H1 (cell line): ENCODE measurements at regions not wholly inside any gene's neighbourhood (a gene's known extent, or its start where the extent isn't known, plus 50 kb on each side); places are given as distances from the start of the nearest gene placed in this dataset.
A peak's percentile ranks its signal among the peaks of the same experiment; 100 is the strongest.

Experiments used
- CTCF ChIA-PET: fragments of 300-600 bp; sonication (Branson Sonifier 250); formaldehyde crosslinking; loops from one replicate; lab custom pipeline; 2021; ENCODE audit not compliant: partially characterized antibody; lab: Charles Lee
- POLR2A ChIA-PET: fragments of 300-600 bp; sonication (Branson Sonifier 250); formaldehyde crosslinking; loops from one replicate; lab custom pipeline; 2021; ENCODE audit warnings: inconsistent platforms; ENCODE audit not compliant: partially characterized antibody; lab: Charles Lee
- DNase-seq, 2 experiments: peaks; one replicate each; pipeline versions ENCODE4 v3.0.0 to v3.0.0-alpha.2; 2010 to 2022; ENCODE audit warnings: low spot score in 2 of 2, low read depth in 1 of 2, mixed read lengths in 1 of 2
- FAIRE-seq: peaks from 2 replicates; lab custom pipeline; 2011; peaks lifted over from hg19 to GRCh38; lab: Jason Lieb, UNC
- H2AFZ ChIP-seq: 2 replicates; pipeline ENCODE4 v1.8.1; 2012; ENCODE audit warnings: low read length, inconsistent platforms
- H2AK5ac ChIP-seq: 2 replicates; pipeline ENCODE4 v1.6.1; 2013; ENCODE audit warnings: low read depth, low read length
- H2BK120ac ChIP-seq: replicated peaks from 2 replicates; pipeline ENCODE3; 2013; ENCODE audit warnings: low read depth, low read length, inconsistent platforms
- H2BK12ac ChIP-seq: 2 replicates; pipeline ENCODE4 v1.6.1; 2013; ENCODE audit warnings: low read depth, low read length
- H2BK15ac ChIP-seq: 2 replicates; pipeline ENCODE4 v1.6.1; 2013; ENCODE audit warnings: low read length
- H2BK20ac ChIP-seq: 2 replicates; pipeline ENCODE4 v1.6.1; 2013; ENCODE audit warnings: low read length
- H2BK5ac ChIP-seq: 2 replicates; pipeline ENCODE4 v1.6.1; 2013; ENCODE audit warnings: low read depth, low read length
- H3K14ac ChIP-seq: 2 replicates; pipeline ENCODE4 v1.6.1; 2013; ENCODE audit warnings: inconsistent platforms; ENCODE audit not compliant: insufficient read length
- H3K18ac ChIP-seq: 2 replicates; pipeline ENCODE4 v1.6.1; 2013; ENCODE audit warnings: low read length; ENCODE audit errors: extremely low read depth
- H3K23ac ChIP-seq: 2 replicates; pipeline ENCODE4 v1.6.1; 2013; ENCODE audit warnings: inconsistent platforms; ENCODE audit not compliant: insufficient read length
- H3K23me2 ChIP-seq: 2 replicates; pipeline ENCODE4 v1.6.1; 2013; ENCODE audit warnings: low read depth, low read length
- H3K27ac ChIP-seq: 2 replicates; pipeline ENCODE4 v1.6.1; 2011; ENCODE audit warnings: low read depth, low read length, inconsistent platforms
- H3K27me3 ChIP-seq, 4 experiments: replicated peaks in 1 of 4; 1 replicate in 1 of 4; 2 replicates in 3 of 4; pipeline versions ENCODE4 v1.6.1 to v1.8.1; 2011 to 2013; ENCODE audit warnings: low read length in 3 of 4, mild to moderate bottlenecking in 3 of 4, inconsistent platforms in 2 of 4, mixed read lengths in 2 of 4, moderate library complexity in 1 of 4; ENCODE audit not compliant: control insufficient read depth in 3 of 4, insufficient read depth in 3 of 4; ENCODE audit errors: extremely low read depth in 1 of 4
- H3K36me3 ChIP-seq, 4 experiments: 2 replicates each; pipeline versions ENCODE4 v1.6.1 to v1.8.1; 2011 to 2013; ENCODE audit warnings: mild to moderate bottlenecking in 4 of 4, low read length in 3 of 4, moderate library complexity in 2 of 4, control low read depth in 1 of 4, inconsistent platforms in 1 of 4; ENCODE audit not compliant: insufficient read depth in 4 of 4, control insufficient read depth in 2 of 4
- H3K4ac ChIP-seq: replicated peaks from 2 replicates; pipeline ENCODE3; 2013; ENCODE audit warnings: low read length, low read depth, mixed read lengths, inconsistent platforms; ENCODE audit not compliant: insufficient read length
- H3K4me1 ChIP-seq, 4 experiments: replicated peaks in 1 of 4; 1 replicate in 1 of 4; 2 replicates in 3 of 4; pipeline versions ENCODE4 v1.6.1 to v1.8.1; 2011 to 2013; ENCODE audit warnings: low read length in 3 of 4, inconsistent platforms in 2 of 4, mixed read lengths in 1 of 4; ENCODE audit not compliant: insufficient read depth in 4 of 4, control insufficient read depth in 3 of 4
- H3K4me2 ChIP-seq, 2 experiments: 2 replicates each; pipeline versions ENCODE4 v1.6.1 to v1.8.1; 2011 to 2013; ENCODE audit warnings: low read depth in 2 of 2, low read length in 2 of 2, control low read depth in 1 of 2, inconsistent platforms in 1 of 2, mild to moderate bottlenecking in 1 of 2; ENCODE audit not compliant: insufficient read depth in 1 of 2
- H3K4me3 ChIP-seq, 4 experiments: fragments of 200-600, 300-600 bp in 1 of 4; sonication (generic), shearing (Covaris generic), sonication (Bioruptor Twin) in 1 of 4; 2 replicates each; pipeline versions ENCODE4 v1.5.1 to v1.8.1; 2011 to 2016; ENCODE audit warnings: low read length in 4 of 4, low read depth in 3 of 4, control low read depth in 2 of 4, inconsistent platforms in 2 of 4, mild to moderate bottlenecking in 2 of 4, mixed read lengths in 1 of 4, moderate library complexity in 1 of 4; ENCODE audit not compliant: insufficient read depth in 2 of 4; ENCODE audit errors: extremely low read depth in 1 of 4
- H3K56ac ChIP-seq: replicated peaks from 2 replicates; pipeline ENCODE3; 2013; ENCODE audit warnings: low read depth, mild to moderate bottlenecking, mixed read lengths, low read length, inconsistent platforms; ENCODE audit not compliant: insufficient read length
- H3K79me1 ChIP-seq: 2 replicates; pipeline ENCODE4 v1.6.1; 2013; ENCODE audit warnings: low read depth, low read length, control low read depth
- H3K79me2 ChIP-seq, 2 experiments: 2 replicates each; pipeline versions ENCODE4 v1.6.1 to v1.8.1; 2012 to 2013; ENCODE audit warnings: low read length in 2 of 2, mild to moderate bottlenecking in 2 of 2, inconsistent platforms in 1 of 2; ENCODE audit not compliant: insufficient read depth in 2 of 2, control insufficient read depth in 1 of 2
- H3K9ac ChIP-seq, 4 experiments: replicated peaks in 1 of 4; 1 replicate in 1 of 4; 2 replicates in 3 of 4; pipeline versions ENCODE4 v1.6.1 to v1.8.1; 2011 to 2013; ENCODE audit warnings: low read depth in 3 of 4, low read length in 3 of 4, control low read depth in 2 of 4, mild to moderate bottlenecking in 2 of 4, moderate library complexity in 2 of 4, inconsistent platforms in 1 of 4; ENCODE audit errors: extremely low read depth in 1 of 4
- H3K9me3 ChIP-seq, 2 experiments: 2 replicates each; pipeline versions ENCODE4 v1.6.1 to v1.8.1; 2012 to 2013; ENCODE audit warnings: mild to moderate bottlenecking in 2 of 2, moderate library complexity in 2 of 2, control low read depth in 1 of 2, inconsistent platforms in 1 of 2, low read depth in 1 of 2, low read length in 1 of 2, mixed read lengths in 1 of 2; ENCODE audit not compliant: insufficient read depth in 2 of 2
- H4K20me1 ChIP-seq, 2 experiments: replicated peaks in 1 of 2; 2 replicates each; pipeline versions ENCODE3 to v1.8.1; 2011 to 2013; ENCODE audit warnings: inconsistent platforms in 2 of 2, low read length in 2 of 2, mild to moderate bottlenecking in 1 of 2; ENCODE audit not compliant: insufficient read depth in 2 of 2, control insufficient read depth in 1 of 2
- H4K5ac ChIP-seq: 2 replicates; pipeline ENCODE4 v1.6.1; 2013; ENCODE audit warnings: low read length, low read depth, mixed read lengths, inconsistent platforms; ENCODE audit not compliant: insufficient read length
- H4K8ac ChIP-seq: 2 replicates; pipeline ENCODE4 v1.8.0; 2013; ENCODE audit warnings: mild to moderate bottlenecking, moderate library complexity, low read length, inconsistent platforms; ENCODE audit not compliant: insufficient read depth; ENCODE audit errors: extremely low read depth
- H4K91ac ChIP-seq: replicated peaks from 2 replicates; pipeline ENCODE3; 2013; ENCODE audit warnings: low read length, mixed read lengths, inconsistent platforms; ENCODE audit not compliant: insufficient read length
- ASH2L ChIP-seq: fragments of 200-600, 300-600 bp; sonication (generic); IDR thresholded peaks from one replicate; pipeline ENCODE4 v1.7.1; 2017; ENCODE audit warnings: low read length
- EGR1 ChIP-seq: IDR thresholded peaks from 2 replicates; pipeline ENCODE4 v1.6.1; 2011; ENCODE audit warnings: low read depth, low read length, borderline replicate concordance
- RAD21 ChIP-seq, 2 experiments: IDR thresholded peaks in 1 of 2; conservative IDR thresholded peaks in 1 of 2; 2 replicates each; pipeline ENCODE4 v1.6.1; 2011; ENCODE audit warnings: low read depth in 2 of 2, low read length in 2 of 2, improper control_type of control experiment in 1 of 2, inconsistent platforms in 1 of 2, mild to moderate bottlenecking in 1 of 2, moderate library complexity in 1 of 2
- WGBS, 2 experiments: shearing (Covaris generic) in 1 of 2; methylation state at CpG; one replicate each; pipeline versions ENCODE4 v1.1.6 to v1.1.7; 2013 to 2015; ENCODE audit warnings: low lambda C conversion rate in 2 of 2, mixed read lengths in 2 of 2, inconsistent platforms in 1 of 2, low coverage in 1 of 2, missing lambda C conversion rate in 1 of 2; ENCODE audit not compliant: insufficient replicate concordance in 2 of 2, insufficient coverage in 1 of 2, insufficient read length in 1 of 2; ENCODE audit errors: extremely low coverage in 1 of 2, missing lambda C conversion rate in 1 of 2; 5-methylcytosine and 5-hydroxymethylcytosine counted together

DNA sequence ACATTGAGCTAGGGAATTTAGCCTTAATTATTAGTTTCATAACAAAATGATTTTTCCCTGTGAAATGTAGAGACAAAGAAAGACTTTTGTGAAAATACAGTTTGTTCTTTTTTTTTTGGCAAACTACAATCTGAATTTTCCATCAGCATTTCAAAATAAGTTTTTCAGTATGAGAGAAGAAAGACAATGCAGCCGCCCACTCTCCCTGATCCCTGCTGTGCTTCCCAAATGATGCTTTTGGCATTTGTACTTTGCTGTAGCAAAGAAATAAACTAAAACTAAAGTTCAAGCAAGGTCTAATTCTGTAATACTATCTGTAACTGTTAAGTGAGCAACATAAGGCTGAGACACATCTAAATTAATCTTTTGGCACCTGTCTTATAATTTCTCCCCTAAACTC lies 782.2 kb downstream of the VGLL3 start:
- Histone ChIP-seq H4K8ac (no peak overlapping the region), H4K20me1 (no peaks in the 10 kb centered on the region), H3K14ac (no peak overlapping the region), H3K4me3 (peak overlapping the region in 1 of 4 experiments; percentile 30; a peak in 1 of 8 replicates), H3K9me3 (no peaks in the 10 kb centered on the region), H3K4me1 (peaks cover 0 to 4% (median 0%) of the 10 kb centered on the region in 4 experiments; a peak in 2 of 7 replicates), H2AFZ (no peak overlapping the region), H3K56ac (no peak overlapping the region), H2BK12ac (no peak overlapping the region), H3K36me3 (no peaks in the 10 kb centered on the region), H2AK5ac (no peak overlapping the region), H3K27ac (no peak overlapping the region), H3K79me2 (no peaks in the 10 kb centered on the region), H3K23me2 (no peaks in the 10 kb centered on the region), H2BK5ac (no peak overlapping the region), H3K18ac (no peak overlapping the region), H3K27me3 (no peaks in the 10 kb centered on the region), H3K4me2 (peak overlapping the region in 1 of 2 experiments; percentile 37; a peak in 3 of 4 replicates), H2BK120ac (no peak overlapping the region), H3K79me1 (no peaks in the 10 kb centered on the region), H3K4ac (no peak overlapping the region), H4K91ac (no peak overlapping the region), H2BK15ac (no peak overlapping the region), H2BK20ac (no peak overlapping the region), H3K23ac (no peak overlapping the region), H4K5ac (no peak overlapping the region), H3K9ac (no peak overlapping the region)
- ChIA-PET POLR2A (interaction anchor here (0.6 kb wide), 1 partner anchor 10 kb away, joined by 3 read pairs; no protein-coding TSS in a partner anchor), CTCF (interaction anchor here (0.6 kb wide), 1 partner anchor 64 kb away, joined by 3 read pairs; no protein-coding TSS in a partner anchor)
- DNase-seq (no peak), FAIRE-seq (no peak)
- TF ChIP-seq ASH2L (no peak), RAD21 (IDR thresholded peaks at IDR 0.05 in 1 of 2, conservative IDR thresholded peaks at IDR 0.05 in 1 of 2; ENCODE audit: low read depth in 2 of 2, low read length in 2 of 2) (no peak), EGR1 (0 out of 2 replicates have a peak, but pooled peaks have one; percentile 74)
- 46% methylated on average over 1 of the region's 1 CpG; no CpG with 5 or more reads in 1 of the 2 experiments for WGBS, 2 experiments
